K562 (cell line): ENCODE measurements at regions not wholly inside any gene's neighbourhood (a gene's known extent, or its start where the extent isn't known, plus 50 kb on each side); places are given as distances from the start of the nearest gene placed in this dataset.
A peak's percentile ranks its signal among the peaks of the same experiment; 100 is the strongest.

Experiments
- ATAC-seq: fragments of 200-7000 bp; cut with Tn5 transposase; 3 replicates; pipeline ENCODE4 v1.9.1; 2020; ENCODE audit warnings: moderate library complexity
- BruUV-seq: library from RNA; stranded (reverse); fragments of 400-500 nt; replicated peaks from 2 replicates; lab custom pipeline; 2021; lab: Mats Ljungman, UMichigan
- CTCF ChIA-PET: fragments of 300-600 bp; formaldehyde crosslinking; extraction: SDS; loops from one replicate; lab custom pipeline; 2021; ENCODE audit warnings: low intra/inter-chr PET ratio; lab: Yijun Ruan, JAX
- POLR2A ChIA-PET: fragments of 300-600, 350-650 bp; sonication (Branson Sonifier 250); formaldehyde crosslinking; extraction: SDS; loops from one replicate; lab custom pipeline; 2021; ENCODE audit warnings: antibody characterized with exemption, inconsistent platforms; lab: Yijun Ruan, JAX
- DNase-seq, 4 experiments: peaks; one replicate each; pipeline versions ENCODE4 v3.0.0 to v3.0.0-alpha.2; 2011 to 2018; ENCODE audit warnings: low spot score in 3 of 4, mixed read lengths in 3 of 4; ENCODE audit errors: extremely low read depth in 1 of 4
- FAIRE-seq: peaks from 2 replicates; lab custom pipeline; 2011; peaks lifted over from hg19 to GRCh38; lab: Jason Lieb, UNC
- H2AFZ ChIP-seq: 2 replicates; pipeline ENCODE4 v1.6.0; 2011; ENCODE audit warnings: low read depth, low read length, control low read depth, inconsistent platforms
- H3K27ac ChIP-seq: fragments of 200-600 bp; 3 replicates; pipeline ENCODE4 v1.8.0; 2011; ENCODE audit warnings: low read depth, mild to moderate bottlenecking, control low read depth, inconsistent platforms, low read length, moderate library complexity, mixed read lengths; ENCODE audit errors: extremely low read depth
- H3K27me3 ChIP-seq, 2 experiments: fragments of 300-600 bp in 1 of 2; 2 replicates in 1 of 2; 3 replicates in 1 of 2; pipeline versions ENCODE4 v1.6.0 to v1.8.0; 2011; ENCODE audit warnings: inconsistent platforms in 2 of 2, low read length in 2 of 2, mild to moderate bottlenecking in 1 of 2, mixed read lengths in 1 of 2, moderate library complexity in 1 of 2; ENCODE audit not compliant: control insufficient read depth in 2 of 2, insufficient read depth in 2 of 2
- H3K36me3 ChIP-seq: fragments of 300-600 bp; 3 replicates; pipeline ENCODE4 v1.8.0; 2011; ENCODE audit warnings: mild to moderate bottlenecking, low read length, inconsistent platforms; ENCODE audit not compliant: control insufficient read depth, insufficient read depth
- H3K4me1 ChIP-seq, 2 experiments: fragments of 200-600 bp in 1 of 2; replicated peaks in 1 of 2; 2 replicates in 1 of 2; 3 replicates in 1 of 2; pipeline versions ENCODE4 v1.5.1 to v1.8.0; 2011; ENCODE audit warnings: inconsistent platforms in 2 of 2, low read length in 2 of 2, mild to moderate bottlenecking in 1 of 2, mixed read lengths in 1 of 2, moderate library complexity in 1 of 2; ENCODE audit not compliant: control insufficient read depth in 2 of 2, insufficient read depth in 2 of 2
- H3K4me2 ChIP-seq: 2 replicates; pipeline ENCODE4 v1.6.1; 2011; ENCODE audit warnings: low read length, control low read depth, inconsistent platforms, mixed read lengths; ENCODE audit not compliant: insufficient read depth
- H3K4me3 ChIP-seq: fragments of 200-600 bp; sonication (generic), shearing (Covaris generic); 2 replicates; pipeline ENCODE4 v1.5.1; 2016; ENCODE audit warnings: control low read depth, inconsistent platforms
- H3K79me2 ChIP-seq: fragments of 200-600 bp; 3 replicates; pipeline ENCODE4 v1.8.0; 2011; ENCODE audit warnings: low read length, inconsistent platforms; ENCODE audit not compliant: control insufficient read depth, insufficient read depth
- H3K9ac ChIP-seq, 2 experiments: 2 replicates each; pipeline versions ENCODE4 v1.6.0 to v1.6.1; 2011; ENCODE audit warnings: low read depth in 2 of 2, low read length in 2 of 2, control low read depth in 1 of 2, inconsistent platforms in 1 of 2, mild to moderate bottlenecking in 1 of 2, mixed read lengths in 1 of 2; ENCODE audit not compliant: insufficient read depth in 1 of 2
- H3K9me1 ChIP-seq: one replicate; pipeline ENCODE4 v1.6.0; 2011; ENCODE audit warnings: inconsistent platforms, mild to moderate bottlenecking, low read length, moderate library complexity; ENCODE audit not compliant: control insufficient read depth, insufficient read depth
- H3K9me3 ChIP-seq: replicated peaks from 2 replicates; pipeline ENCODE4 v1.5.1; 2011; ENCODE audit warnings: low read depth, low read length, inconsistent platforms; ENCODE audit not compliant: control insufficient read depth, insufficient read depth
- H4K20me1 ChIP-seq: replicated peaks from 2 replicates; pipeline ENCODE4 v1.6.1; 2011; ENCODE audit warnings: low read length, inconsistent platforms, mixed read lengths; ENCODE audit not compliant: control insufficient read depth, insufficient read depth
- EP300 ChIP-seq: IDR thresholded peaks from 2 replicates; pipeline ENCODE4 v1.6.1; 2012; ENCODE audit warnings: low read length, improper control_type of control experiment
- HMBOX1 ChIP-seq: sonication (generic); IDR thresholded peaks from 2 replicates; pipeline ENCODE4 v1.6.1; 2016
- HNRNPH1 ChIP-seq: fragments of 200-400 bp; formaldehyde crosslinking; optimal IDR thresholded peaks from 2 replicates; pipeline ENCODE3; 2017; ENCODE audit warnings: low read depth, mild to moderate bottlenecking, low read length, moderate library complexity
- NFIC ChIP-seq: fragments of 450-650 bp; IDR thresholded peaks from 2 replicates; pipeline ENCODE4 v1.6.1; 2017; ENCODE audit warnings: mild to moderate bottlenecking, inconsistent platforms
- PURB ChIP-seq: sonication (generic); formaldehyde crosslinking; IDR thresholded peaks from 2 replicates; pipeline ENCODE4 v1.9.0; 2021; ENCODE audit warnings: low read depth, mild to moderate bottlenecking, missing genetic modification reagents
- RBFOX2 ChIP-seq: fragments of 200-400 bp; formaldehyde crosslinking; IDR thresholded peaks from 2 replicates; pipeline ENCODE4 v1.6.1; 2017; ENCODE audit warnings: low read depth, mild to moderate bottlenecking, low read length, moderate library complexity
- RBM34 ChIP-seq: fragments of 200-400 bp; formaldehyde crosslinking; IDR thresholded peaks from 2 replicates; pipeline ENCODE4 v1.6.1; 2018; ENCODE audit warnings: low read length, borderline replicate concordance; ENCODE audit not compliant: insufficient read depth
- TEAD2 ChIP-seq: fragments of 450-650 bp; IDR thresholded peaks from 2 replicates; pipeline ENCODE4 v1.6.1; 2016; ENCODE audit warnings: missing genetic modification characterization, control low read depth, missing compliant biosample characterization
- TEAD4 ChIP-seq, 2 experiments: sonication (generic) in 1 of 2; formaldehyde crosslinking in 1 of 2; IDR thresholded peaks; 2 replicates each; pipeline versions ENCODE4 v1.6.1 to v1.8.0; 2012 to 2022; ENCODE audit warnings: borderline replicate concordance in 1 of 2, inconsistent platforms in 1 of 2, low read length in 1 of 2, mild to moderate bottlenecking in 1 of 2, missing genetic modification reagents in 1 of 2
- ZBTB5 ChIP-seq: fragments of 450-650 bp; IDR thresholded peaks from 2 replicates; pipeline ENCODE4 v1.6.1; 2017; ENCODE audit warnings: antibody characterized with exemption
- WGBS: fragments of 100-300 bp; shearing (Covaris generic); methylation state at CpG from one replicate; pipeline ENCODE4 v1.1.6; 2016; ENCODE audit warnings: low coverage, mixed read lengths; ENCODE audit not compliant: insufficient coverage; ENCODE audit errors: missing lambda C conversion rate; 5-methylcytosine and 5-hydroxymethylcytosine counted together
- in situ Hi-C: fragments of 300-500 bp; cut with MboI; formaldehyde crosslinking; loops from 4 replicates; pipeline ENCODE4 v1.15.0; 2018; ENCODE audit warnings: inconsistent platforms, mixed read lengths
- intact Hi-C: fragments of 100-400 bp; cut with micrococcal nuclease; formaldehyde crosslinking; loops from 2 replicates; pipeline ENCODE4 v1.14.2; 2022
- TF ChIP-seq, protein P1 (sequence below): IDR thresholded peaks from 2 replicates; pipeline ENCODE4 v1.6.1; 2016; ENCODE audit warnings: missing genetic modification characterization, missing compliant biosample characterization

DNA sequence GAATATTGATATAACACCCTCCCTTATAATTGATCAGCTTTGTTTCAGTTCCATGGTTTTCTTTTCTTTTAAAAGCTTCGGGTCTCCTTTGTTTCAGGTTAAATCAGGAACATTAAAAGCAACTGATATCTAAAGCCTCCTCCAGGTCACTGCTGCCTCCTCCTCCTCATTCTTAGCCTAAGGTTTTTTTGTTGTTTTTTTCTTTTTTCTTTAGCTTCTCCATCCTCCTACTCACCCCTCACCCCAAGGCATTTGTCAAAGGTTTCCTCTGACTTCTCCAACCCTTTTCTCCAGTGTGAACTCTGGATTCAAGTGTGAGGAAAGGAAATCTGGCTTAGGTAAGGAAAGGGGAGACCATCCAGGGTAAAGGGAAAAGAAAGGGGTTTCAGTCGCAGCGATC lies 420.2 kb upstream of the NFE2L3 start:
- in situ Hi-C loops: no loop called here
- no peak overlapping the region for H3K4me3 ChIP-seq
- FAIRE-seq: no peak
- TF ChIP-seq, protein P1, sequence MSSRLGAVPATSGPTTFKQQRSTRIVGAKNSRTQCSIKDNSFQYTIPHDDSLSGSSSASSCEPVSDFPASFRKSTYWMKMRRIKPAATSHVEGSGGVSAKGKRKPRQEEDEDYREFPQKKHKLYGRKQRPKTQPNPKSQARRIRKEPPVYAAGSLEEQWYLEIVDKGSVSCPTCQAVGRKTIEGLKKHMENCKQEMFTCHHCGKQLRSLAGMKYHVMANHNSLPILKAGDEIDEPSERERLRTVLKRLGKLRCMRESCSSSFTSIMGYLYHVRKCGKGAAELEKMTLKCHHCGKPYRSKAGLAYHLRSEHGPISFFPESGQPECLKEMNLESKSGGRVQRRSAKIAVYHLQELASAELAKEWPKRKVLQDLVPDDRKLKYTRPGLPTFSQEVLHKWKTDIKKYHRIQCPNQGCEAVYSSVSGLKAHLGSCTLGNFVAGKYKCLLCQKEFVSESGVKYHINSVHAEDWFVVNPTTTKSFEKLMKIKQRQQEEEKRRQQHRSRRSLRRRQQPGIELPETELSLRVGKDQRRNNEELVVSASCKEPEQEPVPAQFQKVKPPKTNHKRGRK (tag): 0 out of 2 replicates have a peak, but pooled peaks have one; percentile 27
- TF ChIP-seq HNRNPH1 (no peak), RBFOX2 (no peak)
- TF ChIP-seq, all 486 proteins: peak for 1
- no peak overlapping the region for H3K9ac ChIP-seq
- no peaks in the 10 kb centered on the region for H3K36me3 ChIP-seq
- intact Hi-C loops: no loop called here
- H3K79me2 ChIP-seq: no peaks in the 10 kb centered on the region
- peaks cover 0 to 25% of the 10 kb centered on the region in 2 experiments; a peak in 2 of 5 replicates for H3K4me1 ChIP-seq
- peak overlapping the region; percentile 97 for H2AFZ ChIP-seq
- H3K27ac ChIP-seq: no peak overlapping the region
- no peak overlapping the region for H3K4me2 ChIP-seq
- DNase-seq: no peak
- BruUV-seq: no TSS peak
- 0 out of 2 replicates have a peak, but pooled peaks cover 2% of the 10 kb centered on the region for H3K9me3 ChIP-seq
- ATAC-seq: no peak
- WGBS: 20% methylated on average over 3 of the region's 3 CpGs
- H3K27me3 ChIP-seq: no peaks in the 10 kb centered on the region
- H4K20me1 ChIP-seq: no peaks in the 10 kb centered on the region
- ChIA-PET CTCF (no interaction called here), POLR2A (no interaction called here)
- H3K9me1 ChIP-seq: no peaks in the 10 kb centered on the region

GRCh38 chr7:25732766-25733217 lies 419.2 kb upstream of the NFE2L3 start:
- DNase-seq: peak in 2 of 4 experiments; percentile 15 to 68
- WGBS: 2% methylated on average over 12 of the region's 12 CpGs
- Histone ChIP-seq H3K9me3 (0 out of 2 replicates have a peak, but pooled peaks cover 2% of the 10 kb centered on the region), H3K27ac (peak overlapping the region; percentile 76), H3K36me3 (no peaks in the 10 kb centered on the region), H3K79me2 (no peaks in the 10 kb centered on the region), H3K27me3 (no peaks in the 10 kb centered on the region), H3K9ac (peak overlapping the region in 1 of 2 experiments; percentile 47; a peak in 2 of 4 replicates), H3K4me2 (peak overlapping the region; percentile 80), H3K9me1 (no peaks in the 10 kb centered on the region), H3K4me3 (peak overlapping the region; percentile 25), H2AFZ (peak overlapping the region; percentile 97), H3K4me1 (peaks cover 0 to 24% of the 10 kb centered on the region in 2 experiments; a peak in 2 of 5 replicates), H4K20me1 (no peaks in the 10 kb centered on the region)
- BruUV-seq: no TSS peak
- peak; percentile 81 for FAIRE-seq
- POLR2A ChIA-PET: interaction anchor here (0.6 to 1.5 kb wide), 5 partner anchors 10 to 1008 kb away, joined by 3 to 4 read pairs (median 3); no protein-coding TSS in a partner anchor
- in situ Hi-C loops: no loop called here
- ATAC-seq: peak; percentile 91
- intact Hi-C loops: no loop called here
- CTCF ChIA-PET: no interaction called here
- TF ChIP-seq TEAD4 (IDR thresholded peaks at IDR 0.05; ENCODE audit: low read length) (no peak), TEAD4 (CRISPR knock-in tag; IDR thresholded peaks at IDR 0.05; ENCODE audit: borderline replicate concordance) (no peak), NFIC (no peak), PURB (CRISPR knock-in tag) (no peak), TEAD2 (tag) (no peak), HMBOX1 (no peak), RBM34 (no peak), ZBTB5 (no peak), EP300 (no peak)
